GM12801 (cell line): ENCODE measurements at regions not wholly inside any gene's neighbourhood (a gene's known extent, or its start where the extent isn't known, plus 50 kb on each side); places are given as distances from the start of the nearest gene placed in this dataset.

ENCODE experiments used
- CTCF ChIP-seq: IDR thresholded peaks from one replicate; pipeline ENCODE4 v1.5.1; 2011; ENCODE audit warnings: control low read depth; ENCODE audit not compliant: insufficient read length; ENCODE audit errors: extremely low read depth

- TF ChIP-seq CTCF, result no peak
These were observed 191.3 kb downstream of the OR2B2 start for GRCh38 chr6:27720607-27721580.

GRCh38 chr6:27706431-27706830 is 205.8 kb downstream of the OR2B2 start:
- no peak for TF ChIP-seq CTCF

- no peak for TF ChIP-seq CTCF
These were observed 211.9 kb downstream of the OR2B2 start for GRCh38 chr6:27700337-27700736.

- TF ChIP-seq CTCF, result no peak
These were observed 217.7 kb downstream of the OR2B2 start for GRCh38 chr6:27694547-27694874.

- no peak for TF ChIP-seq CTCF
These were observed 218.2 kb downstream of the OR2B2 start for GRCh38 chr6:27693766-27694546.

- TF ChIP-seq CTCF, result no peak
These were observed 215.2 kb upstream of the ZNF184 start for GRCh38 chr6:27688014-27688586.

- peak; percentile 37 for TF ChIP-seq CTCF
These were observed 214.5 kb upstream of the ZNF184 start for GRCh38 chr6:27687154-27688013.
